ENCODE measurements at regions not wholly inside any gene's neighbourhood (a gene's known extent, or its start where the extent isn't known, plus 50 kb on each side); places are given as distances from the start of the nearest gene placed in this dataset.

DNA sequence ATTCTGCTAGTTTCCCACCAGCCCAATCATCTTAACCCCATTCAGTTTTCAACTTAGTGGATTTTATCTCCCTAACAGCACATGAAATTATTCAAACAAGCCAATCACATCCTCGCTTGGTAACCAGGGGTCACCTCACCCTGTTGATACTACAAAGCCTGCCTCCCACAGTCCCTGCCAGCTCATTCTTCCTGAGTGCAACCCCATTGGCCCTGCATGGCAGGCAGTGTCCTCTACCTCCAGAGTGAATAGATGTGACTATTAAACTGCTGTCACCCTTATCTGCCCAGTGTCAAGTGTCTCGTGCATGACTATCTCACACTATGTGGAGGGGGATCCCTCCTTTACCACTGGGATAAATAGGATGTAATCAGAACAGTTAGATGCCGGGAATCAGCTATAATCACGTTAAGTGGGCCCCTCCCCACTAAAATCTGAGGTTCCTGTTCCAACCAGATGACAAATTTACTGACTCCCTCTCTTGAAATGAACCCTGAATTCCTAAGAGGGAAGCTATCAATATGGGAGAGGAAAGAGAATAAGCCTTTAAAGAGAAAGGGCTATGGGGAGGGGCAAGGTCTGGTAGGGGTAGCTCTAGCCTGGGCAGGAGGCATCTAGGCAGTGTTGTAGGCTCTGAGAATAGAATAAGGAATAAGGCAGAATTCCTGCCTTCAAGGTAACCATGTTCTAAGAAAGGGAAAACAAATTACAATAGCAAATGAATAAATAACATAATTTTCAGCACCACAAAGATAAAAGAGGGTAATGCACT lies 155.9 kb downstream of the SLC30A10 start:
- DNase-seq: no peak

DNA sequence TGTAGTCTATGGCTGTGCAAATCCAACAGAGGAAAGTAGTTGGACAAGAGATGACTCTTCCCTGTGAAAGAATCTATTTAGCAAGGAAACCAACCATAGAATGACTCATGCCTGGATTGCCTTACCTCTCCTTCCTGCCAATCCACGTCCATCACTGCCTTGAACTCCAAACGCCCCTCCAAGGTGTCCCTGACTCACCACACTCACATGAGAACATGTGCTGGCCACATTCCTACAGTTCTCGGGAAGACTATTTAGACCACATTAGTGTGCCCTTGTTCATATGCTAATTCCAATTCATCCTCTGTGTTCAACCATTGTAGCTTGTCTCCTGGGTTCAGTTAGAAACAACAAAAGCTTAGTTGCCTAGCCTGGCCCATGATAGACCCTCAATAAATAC lies 157.3 kb downstream of the SLC30A10 start:
- no peak for DNase-seq

DNA sequence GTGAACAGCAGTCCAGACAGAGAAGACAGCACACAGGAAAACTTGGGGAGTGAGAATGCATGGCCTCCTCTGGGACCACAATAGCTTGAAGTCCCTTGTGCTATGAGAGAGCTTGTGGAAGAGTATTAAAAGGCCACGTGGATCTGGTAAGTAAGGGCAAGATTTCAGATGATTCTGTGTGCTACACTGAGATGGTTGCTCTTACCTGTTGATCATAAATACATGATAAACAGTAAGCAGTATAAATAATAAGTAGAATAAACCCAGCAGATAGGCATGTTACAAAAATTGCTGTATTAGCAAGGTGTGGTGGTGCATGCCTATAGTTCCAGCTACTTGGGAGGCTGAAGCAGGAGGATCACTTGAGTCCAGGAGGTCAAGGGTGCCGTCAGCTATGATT lies 150.4 kb upstream of the ZC3H11B start:
- DNase-seq: no peak

DNA sequence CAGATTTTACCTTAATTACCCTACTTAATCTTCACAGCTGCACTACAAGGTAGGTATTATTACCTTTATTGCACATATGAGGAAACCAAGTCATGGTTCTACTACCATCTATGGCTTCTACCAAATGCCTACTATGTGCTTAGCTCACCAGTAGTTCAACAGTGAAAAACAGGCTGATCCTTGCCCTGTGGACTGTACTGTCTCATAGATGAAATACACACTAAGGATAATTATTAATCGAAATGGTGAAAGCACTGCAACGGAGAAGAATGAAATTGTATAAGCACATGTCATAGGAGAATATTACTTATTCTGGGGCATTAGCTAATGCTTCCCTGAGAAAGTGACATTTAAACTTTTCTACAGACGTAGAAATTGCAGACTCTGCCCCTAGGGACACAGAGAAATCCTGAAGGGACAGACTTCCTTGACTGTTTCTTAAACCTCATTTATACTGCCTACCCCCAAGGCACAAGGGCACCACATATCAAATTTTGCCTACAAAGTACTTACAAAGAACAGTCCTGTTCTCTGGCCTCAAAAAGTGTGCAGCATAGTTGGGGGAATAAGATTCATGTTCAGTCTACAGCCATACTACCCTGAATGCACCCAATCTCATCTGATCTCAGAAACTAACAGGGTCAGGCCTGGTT lies 148.4 kb upstream of the ZC3H11B start:
- DNase-seq: no peak

DNA sequence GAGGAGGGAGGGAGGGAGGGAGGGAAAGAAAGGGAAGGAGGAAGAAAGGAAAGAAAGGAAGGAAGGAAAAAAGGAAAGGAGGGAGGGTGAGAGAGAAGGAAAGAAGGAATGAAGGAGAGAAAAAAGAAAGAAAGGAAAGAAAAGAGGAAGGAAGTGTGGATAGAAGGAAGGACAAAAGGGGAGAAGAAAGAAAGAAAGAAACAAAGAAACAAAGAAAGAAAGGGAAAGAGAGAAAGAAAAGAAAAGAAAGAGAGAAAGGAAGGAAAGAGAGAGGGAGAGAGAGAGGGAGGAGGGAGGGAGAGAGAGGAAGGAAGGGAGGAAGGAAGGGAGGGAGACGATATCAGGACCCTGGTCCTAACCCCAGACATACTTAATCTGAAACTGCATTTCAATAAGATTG lies 146.2 kb upstream of the ZC3H11B start:
- no peak for DNase-seq

DNA sequence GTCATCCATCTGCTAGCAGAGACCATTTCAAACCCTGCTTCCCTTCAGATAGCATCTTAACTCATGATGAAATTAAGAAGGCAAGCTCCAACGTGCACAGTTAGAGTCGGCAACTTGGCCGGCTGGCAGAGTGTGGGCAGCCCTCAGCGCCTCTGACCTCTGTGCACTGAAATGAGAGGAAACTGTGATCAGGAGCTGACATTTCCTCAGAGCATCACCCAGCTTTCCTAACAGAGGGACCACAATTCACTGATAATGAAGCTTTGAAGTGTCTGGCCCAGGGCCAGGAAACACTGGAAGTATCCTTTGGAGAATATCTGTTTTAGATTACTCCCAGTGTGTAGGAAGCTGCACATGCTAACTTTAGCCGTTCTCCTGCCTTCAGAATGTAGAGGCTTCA lies 145.0 kb upstream of the ZC3H11B start:
- DNase-seq: no peak

DNA sequence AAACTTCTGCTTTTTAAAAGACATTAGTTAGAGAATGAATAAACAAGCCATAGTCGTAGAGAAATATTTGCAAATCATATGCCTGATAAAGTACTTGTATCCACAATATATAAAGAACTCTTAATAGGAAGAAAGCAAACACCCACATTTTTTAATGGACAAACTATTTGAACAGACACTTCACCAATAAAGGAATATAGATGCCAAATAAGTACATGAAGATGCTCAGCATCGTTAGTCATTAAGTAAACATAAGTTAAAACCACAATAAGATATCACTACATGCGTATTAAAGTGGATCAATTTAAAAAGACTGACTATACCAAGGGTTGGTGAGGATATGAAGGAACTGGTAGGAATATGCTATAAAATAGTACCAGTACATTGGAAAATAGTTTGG lies 142.3 kb upstream of the ZC3H11B start:
- no peak for DNase-seq

DNA sequence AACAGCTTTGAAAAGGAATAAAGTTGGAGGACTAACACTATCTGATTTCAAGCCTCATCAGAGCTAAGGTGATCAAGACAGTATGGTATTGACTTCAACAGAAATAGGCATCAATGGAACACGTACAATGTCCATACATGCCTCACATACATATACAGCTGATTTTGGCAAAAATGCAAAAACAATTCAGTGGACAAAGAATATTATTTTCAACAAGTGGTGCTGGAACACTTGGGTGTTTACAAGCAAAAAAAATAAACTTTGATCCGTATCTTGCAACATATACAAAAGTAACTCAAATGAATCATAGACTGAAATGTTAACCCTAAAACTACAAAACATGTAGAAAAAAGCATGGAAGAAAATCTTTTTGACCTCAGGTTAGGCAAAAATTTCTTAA lies 141.9 kb upstream of the ZC3H11B start:
- no peak for DNase-seq

DNA sequence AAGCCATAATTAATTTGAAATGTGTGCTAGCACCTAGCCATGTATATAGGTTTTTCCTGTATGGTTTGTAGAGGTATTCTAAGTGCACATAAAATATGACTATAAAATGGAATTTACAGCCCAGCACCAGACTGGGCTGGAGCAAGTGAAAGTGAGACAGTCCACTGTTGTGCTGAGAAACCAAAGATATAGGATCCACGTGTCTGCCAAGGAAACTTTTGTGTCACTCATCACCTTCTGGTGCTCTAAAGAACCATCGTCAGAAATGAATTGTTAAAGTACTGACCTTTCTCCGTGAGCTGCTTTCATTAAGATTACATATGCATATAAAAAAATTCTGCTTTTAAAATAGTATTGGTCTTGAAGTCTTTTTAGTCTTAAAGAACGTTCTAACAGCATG lies 141.0 kb upstream of the ZC3H11B start:
- no peak for DNase-seq

DNA sequence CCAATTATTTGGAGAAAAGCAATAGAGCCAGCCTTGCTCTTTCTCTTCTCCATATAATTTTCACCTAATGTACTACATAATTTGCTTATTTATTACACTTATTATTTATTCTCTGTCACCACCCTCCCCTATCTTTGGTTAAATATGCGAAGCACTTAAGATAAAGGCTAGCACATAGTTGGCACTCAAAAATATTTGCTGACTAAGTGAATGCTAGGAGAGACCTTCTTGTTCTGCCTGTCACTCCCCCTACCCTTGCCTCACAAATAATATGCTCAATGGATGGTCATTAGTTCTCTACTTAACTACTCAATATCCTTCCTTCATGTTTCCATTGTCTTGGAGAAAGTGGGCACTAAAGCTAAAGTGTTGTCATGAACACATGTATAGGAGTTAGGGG lies 139.7 kb upstream of the ZC3H11B start:
- no peak for DNase-seq

DNA sequence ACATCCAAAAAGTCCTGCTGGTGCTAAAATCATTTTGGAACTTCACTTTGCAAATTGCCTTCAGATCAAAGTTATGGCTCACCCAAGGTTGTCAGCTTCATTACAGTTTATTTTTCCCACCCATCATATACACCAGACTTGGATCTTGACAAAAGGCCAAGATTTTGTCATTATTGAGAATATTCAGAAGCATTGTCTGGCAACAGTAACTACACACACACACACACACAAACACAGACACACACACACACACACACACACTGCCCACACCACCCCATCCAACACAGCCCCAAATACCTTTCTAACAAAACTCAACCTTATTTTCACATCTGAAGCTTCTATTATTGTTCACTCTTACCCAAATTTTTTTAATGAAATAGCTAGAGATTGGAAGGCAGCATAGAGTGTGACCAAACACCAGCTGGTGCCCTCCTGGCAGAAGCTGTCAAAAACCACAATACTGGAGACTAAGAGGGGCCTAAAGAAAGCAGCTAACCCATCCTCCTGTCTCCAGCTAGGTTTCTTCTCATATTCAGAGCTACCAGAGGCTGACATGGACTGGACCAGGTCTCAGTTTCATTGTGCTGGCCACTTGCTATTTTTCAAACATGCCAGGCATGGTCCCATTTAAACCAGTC lies 139.1 kb upstream of the ZC3H11B start:
- DNase-seq: no peak

DNA sequence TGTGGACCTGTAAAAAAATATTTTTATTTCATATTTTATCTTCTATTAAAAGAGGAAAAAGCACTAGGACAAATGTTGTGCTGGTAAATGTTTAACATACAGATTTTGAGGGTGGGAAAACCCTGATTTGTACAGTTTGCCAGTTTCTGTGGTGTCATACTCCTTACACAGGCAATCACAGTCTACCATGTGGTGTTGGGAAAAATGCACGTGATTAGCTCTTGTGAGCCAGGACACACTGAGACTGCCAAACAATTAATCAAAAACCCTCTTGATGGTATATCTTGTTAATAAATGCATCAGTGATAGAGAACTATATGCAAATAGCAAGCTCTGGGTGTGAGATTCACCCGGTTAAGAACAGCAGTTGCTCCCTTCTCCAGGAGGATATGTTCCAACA lies 136.5 kb upstream of the ZC3H11B start:
- DNase-seq: no peak

DNA sequence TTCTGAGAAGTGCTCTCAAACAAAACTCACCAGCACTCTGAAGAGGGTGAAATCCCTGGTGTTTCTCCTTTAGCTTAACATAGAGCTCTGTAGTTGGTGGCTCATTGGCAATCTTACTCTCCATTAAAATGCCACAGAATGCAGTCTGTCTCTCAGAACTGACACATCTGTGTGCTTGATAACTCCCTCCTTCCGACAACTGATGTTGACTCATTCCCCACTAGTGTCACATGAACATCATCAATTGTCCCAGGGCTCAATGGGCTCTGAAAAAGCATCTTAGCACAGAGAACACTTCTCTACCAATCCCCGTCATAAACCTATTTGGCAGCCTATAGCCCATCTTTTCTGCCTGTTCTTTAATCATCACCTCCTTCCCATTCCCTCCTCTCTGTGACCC lies 133.2 kb upstream of the ZC3H11B start:
- no peak for DNase-seq

DNA sequence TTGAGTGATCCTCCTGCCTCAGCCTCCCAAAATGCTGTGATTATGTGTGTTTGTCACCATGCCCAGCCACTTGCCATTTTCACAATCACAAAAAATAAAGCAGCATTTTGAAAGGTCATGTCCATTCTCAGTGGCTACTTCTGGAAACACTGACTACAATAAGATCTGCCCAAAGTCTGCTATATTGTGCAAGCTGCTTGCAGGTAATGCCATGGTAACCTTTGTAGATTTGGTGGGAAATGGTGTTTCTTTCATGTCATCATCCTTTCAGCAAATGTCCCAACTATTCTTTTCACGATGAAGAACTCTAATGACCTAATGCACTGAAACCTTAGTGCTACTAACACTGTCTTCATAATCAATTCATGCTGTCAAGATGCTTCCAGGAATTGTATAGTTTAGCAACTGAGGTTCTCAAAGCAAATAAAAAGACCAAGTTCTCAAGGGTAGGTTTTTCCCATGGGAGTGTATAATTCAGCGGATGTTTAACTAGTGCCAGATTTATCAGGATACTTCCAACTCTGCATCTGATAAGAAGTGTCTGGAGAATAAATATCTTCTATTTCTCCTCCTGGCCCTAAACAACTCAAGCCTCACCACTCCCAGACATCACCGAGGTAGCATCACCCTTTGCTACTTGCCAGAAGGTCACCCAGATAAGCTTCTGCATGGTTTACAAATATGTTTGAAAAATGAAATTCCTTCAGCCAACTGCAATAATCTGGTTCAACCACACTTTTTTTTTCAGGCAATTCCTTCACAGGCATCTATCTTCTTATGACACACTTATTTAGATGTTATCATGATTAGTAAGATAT lies 132.0 kb upstream of the ZC3H11B start:
- no peak for DNase-seq

DNA sequence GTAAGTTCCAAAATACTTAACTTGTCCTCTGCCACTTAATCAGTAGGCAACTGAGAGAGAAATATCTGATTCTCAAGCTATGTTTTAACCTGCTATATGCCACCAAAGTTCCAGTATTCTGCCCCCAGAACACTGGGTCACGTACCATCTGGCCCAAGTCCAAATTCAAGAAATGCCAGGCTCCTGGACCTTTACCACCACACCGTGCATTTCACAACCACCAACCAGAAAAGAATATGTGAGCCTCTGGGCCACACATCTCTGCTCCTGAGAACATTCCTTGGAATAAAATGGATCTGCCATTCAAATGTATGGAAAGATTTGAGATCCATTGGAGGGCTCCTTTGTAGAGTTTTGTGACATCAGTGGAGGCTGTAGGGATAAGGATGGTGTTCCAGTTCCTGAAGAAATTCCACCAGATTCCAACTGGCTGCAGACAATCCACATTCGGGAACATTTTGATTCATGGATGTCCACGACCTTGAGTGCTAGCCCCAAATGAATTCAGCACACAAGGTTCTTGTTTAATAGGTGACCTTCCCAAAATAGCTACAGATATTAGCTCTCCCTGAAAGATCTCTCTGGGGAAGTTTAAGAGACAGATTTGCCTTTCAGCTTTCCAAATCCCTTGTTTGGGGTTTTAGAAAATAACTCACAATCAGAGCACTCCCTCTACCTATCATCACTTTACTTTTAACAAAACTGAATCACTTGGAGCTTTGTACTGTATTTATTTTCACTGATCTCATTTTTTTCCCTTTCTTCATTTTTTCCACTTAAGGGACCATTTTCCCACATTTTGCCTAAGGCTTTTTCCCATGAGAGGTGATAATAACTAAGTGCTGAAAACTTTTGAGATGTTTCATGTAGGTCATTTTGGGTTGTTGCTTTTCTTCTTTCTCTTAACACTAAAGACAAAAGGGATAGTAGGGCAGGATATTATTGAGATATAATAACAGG lies 128.4 kb upstream of the ZC3H11B start:
- no peak for DNase-seq

DNA sequence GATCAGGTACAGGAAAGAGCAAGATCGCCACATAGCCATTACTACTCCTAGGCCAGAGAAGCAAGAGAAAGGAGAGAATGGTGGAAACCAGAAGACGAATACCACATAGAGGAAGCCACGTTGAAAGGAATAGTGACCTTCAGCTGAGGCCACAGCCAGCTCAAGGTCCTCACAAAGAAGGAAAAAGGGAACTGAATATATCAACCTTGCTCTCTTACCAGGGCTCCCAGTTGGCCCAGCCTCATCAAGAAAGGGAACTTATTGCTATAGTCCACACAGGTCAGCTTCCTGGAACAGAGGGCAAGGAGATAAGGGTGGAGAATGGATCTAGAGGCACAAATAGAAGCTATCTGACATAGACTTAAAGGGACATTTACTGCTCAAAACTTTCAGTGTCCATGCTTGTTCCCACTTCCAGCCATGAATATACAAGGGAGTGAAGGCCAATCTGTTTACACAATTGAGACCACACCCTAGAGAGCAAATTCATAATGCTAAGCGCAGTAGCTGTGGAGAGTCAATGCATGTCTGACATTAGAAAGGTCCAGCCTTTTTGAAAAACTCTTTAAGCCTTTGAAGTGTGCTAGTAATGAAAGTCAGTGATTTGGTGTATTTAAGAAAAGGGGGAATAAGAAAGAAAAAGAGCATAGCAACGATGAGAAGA lies 120.7 kb upstream of the ZC3H11B start:
- DNase-seq: no peak

DNA sequence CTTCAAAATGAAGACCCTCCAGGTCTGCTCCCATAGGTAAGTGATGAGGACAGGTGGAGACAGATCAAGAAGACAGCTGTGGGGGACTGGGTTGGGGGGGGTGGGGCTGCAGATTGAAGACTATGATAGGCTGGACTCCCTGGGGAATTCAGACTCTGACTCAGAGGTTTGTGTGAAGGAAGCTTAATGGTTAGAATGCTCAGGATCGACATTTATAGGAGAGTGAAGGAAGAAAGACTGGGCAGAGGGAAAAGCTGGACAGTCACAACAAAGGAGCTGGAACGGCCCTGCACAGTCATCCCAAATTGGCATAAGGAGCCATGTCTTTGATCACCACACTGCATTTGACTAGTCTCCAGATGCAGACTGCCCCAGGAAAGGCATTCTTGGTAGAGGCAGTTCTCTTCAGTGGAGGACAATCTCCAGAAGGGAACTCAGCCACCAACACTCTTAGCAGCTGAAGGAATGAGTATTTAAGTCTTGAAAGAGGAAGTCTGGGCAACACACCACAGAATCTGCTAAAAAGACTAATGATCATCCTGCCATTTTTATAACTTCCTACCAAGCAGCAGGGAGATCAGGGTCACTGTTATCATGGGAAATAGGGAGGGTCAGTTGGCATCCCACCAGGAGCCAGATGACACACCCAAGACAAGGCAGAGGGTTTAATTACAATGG lies 120.0 kb upstream of the ZC3H11B start:
- no peak for DNase-seq

DNA sequence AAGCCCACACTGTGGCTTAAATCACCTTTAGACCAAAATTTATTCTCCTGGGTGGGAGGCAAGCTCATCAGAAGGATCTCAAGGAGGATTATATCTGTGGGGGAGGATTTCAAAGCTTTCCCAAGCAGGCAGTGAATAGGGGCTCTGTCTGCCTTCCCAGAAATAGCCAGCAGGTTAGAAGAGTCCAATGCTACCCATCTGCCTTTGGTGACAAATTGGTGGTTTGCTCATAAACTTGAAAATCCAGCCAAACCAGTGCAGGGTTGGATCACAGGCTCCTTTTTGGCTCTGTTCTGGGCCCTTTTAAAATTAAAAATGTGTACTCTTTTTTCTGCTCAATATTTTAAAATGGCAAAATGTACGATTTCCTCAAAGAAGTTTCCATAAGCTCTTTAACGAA lies 118.9 kb upstream of the ZC3H11B start:
- DNase-seq: no peak

DNA sequence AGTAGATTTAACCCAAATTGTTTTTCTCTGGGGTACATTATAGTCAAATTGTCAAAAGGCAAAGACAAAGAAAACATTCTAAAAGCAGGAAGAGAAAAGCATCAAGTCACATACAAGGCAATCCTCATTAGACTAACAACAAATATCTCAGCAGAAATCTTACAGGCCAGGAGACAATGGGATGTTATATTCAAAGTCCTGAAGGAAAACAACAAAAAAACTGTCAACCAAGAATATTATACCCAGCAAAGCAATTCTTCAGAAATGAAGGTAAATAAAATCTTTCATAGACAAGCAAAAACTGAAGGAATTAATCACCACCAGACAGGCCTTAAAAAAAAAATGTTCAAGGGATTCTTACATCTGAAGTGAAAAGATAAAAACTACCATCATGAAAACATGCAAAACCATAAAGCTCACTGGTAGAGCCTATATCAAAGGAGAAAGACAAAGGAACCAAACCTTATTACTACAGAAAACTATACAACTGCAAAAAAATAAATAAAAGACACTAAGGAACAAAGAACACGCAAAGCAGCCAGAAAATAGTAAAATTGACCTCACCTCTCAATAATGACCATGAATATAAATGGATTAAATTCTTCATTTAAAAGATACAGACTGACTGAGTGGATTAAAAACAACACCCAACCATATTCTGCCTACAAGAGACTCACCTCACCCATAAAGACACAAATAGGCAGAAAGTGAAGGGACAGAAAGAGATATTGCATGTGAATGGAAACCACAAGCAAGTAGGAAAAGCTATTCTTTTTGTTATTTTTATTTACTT lies 113.8 kb upstream of the ZC3H11B start:
- DNase-seq: no peak

DNA sequence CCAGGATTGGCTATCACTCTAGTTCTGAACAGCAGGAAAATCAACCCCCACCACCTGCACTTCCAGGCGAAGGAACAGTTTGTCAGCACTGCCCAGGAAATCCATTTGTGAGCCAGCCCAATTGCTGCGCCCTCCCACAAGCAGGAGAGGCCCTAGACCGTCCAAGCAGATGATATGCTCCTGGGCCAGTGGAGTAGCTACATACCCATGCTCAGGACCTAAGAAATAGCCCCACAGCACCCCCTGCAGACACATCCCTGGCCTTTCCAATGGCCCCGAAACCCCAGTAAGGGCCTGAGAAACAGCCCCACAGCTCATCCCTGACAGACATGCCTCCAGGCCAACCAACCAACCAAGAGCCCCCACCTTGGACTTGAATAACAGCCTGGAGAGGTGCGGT lies 111.5 kb upstream of the ZC3H11B start:
- DNase-seq: no peak
